SK-N-MC (cell line): ENCODE measurements at regions not wholly inside any gene's neighbourhood (a gene's known extent, or its start where the extent isn't known, plus 50 kb on each side); places are given as distances from the start of the nearest gene placed in this dataset.
"Not testable (repeated sequence)": the region's sequence is repeated elsewhere in the genome, so short reads cannot be mapped to it uniquely, and the experiment has no call there.

Experiments used
- DNase-seq: peaks from one replicate; pipeline ENCODE4 v3.0.0-alpha.2; 2011; ENCODE audit warnings: low read depth, low spot score
- H3K27ac ChIP-seq: fragments of 200-600 bp; sonication (generic); 2 replicates; pipeline ENCODE4 v1.5.1; 2016; ENCODE audit warnings: mixed run types
- H3K36me3 ChIP-seq: fragments of 200-600 bp; sonication (generic); 2 replicates; pipeline ENCODE4 v1.6.1; 2017; ENCODE audit warnings: antibody characterized with exemption, low read length, mixed read lengths; ENCODE audit not compliant: insufficient read depth
- H3K4me3 ChIP-seq: fragments of 200-600 bp; sonication (generic); 2 replicates; pipeline ENCODE4 v1.5.1; 2016
- H3K9ac ChIP-seq: fragments of 200-600 bp; sonication (generic); 2 replicates; pipeline ENCODE4 v1.8.0; 2017; ENCODE audit warnings: mixed run types, mixed read lengths; ENCODE audit not compliant: insufficient read length
- H3K9me3 ChIP-seq: fragments of 200-600 bp; sonication (generic); 2 replicates; pipeline ENCODE4 v1.6.1; 2017; ENCODE audit warnings: low read depth, mild to moderate bottlenecking, antibody characterized with exemption, low read length, moderate library complexity, mixed read lengths
- EZH2 ChIP-seq: fragments of 200-600 bp; sonication (generic); IDR thresholded peaks from one replicate; pipeline ENCODE4 v1.6.1; 2017; ENCODE audit warnings: antibody characterized with exemption
- FOXP2 ChIP-seq: optimal IDR thresholded peaks from 2 replicates; pipeline ENCODE3; 2011; ENCODE audit warnings: mild to moderate bottlenecking, moderate library complexity; ENCODE audit not compliant: insufficient read depth; ENCODE audit errors: extremely low read length, control extremely low read depth
- POLR2AphosphoS5 ChIP-seq: IDR thresholded peaks from 2 replicates; pipeline ENCODE4 v1.6.1; 2012; ENCODE audit warnings: mild to moderate bottlenecking, low read depth, low read length, borderline replicate concordance

- H3K27ac ChIP-seq, result no peak overlapping the region
- H3K9me3 ChIP-seq, result no peaks in the 10 kb centered on the region
- H3K4me3 ChIP-seq, result no peak overlapping the region
- H3K36me3 ChIP-seq, result no peaks in the 10 kb centered on the region
- H3K9ac ChIP-seq, result no peak overlapping the region
- TF ChIP-seq EZH2 (no peak), FOXP2 (no peak), POLR2AphosphoS5 (no peak)
- no peak for DNase-seq
These were observed 86.7 kb upstream of the PAM start for GRCh38 chr5:102668220-102668932.

- no peak for DNase-seq
- Histone ChIP-seq H3K9ac (no peak overlapping the region), H3K27ac (no peak overlapping the region), H3K9me3 (no peaks in the 10 kb centered on the region), H3K36me3 (no peaks in the 10 kb centered on the region), H3K4me3 (no peak overlapping the region)
- TF ChIP-seq FOXP2, result no peak
These were observed 84.8 kb upstream of the PAM start for GRCh38 chr5:102670224-102670836.

GRCh38 chr5:102671033-102671734 lies 83.9 kb upstream of the PAM start:
- not testable (repeated sequence) for H3K9me3 ChIP-seq, H3K27ac ChIP-seq, DNase-seq, H3K4me3 ChIP-seq, H3K9ac ChIP-seq, H3K36me3 ChIP-seq

GRCh38 chr5:102678267-102679058 lies 76.6 kb upstream of the PAM start:
- no peak for DNase-seq
- no peak overlapping the region for H3K27ac ChIP-seq
- no peak overlapping the region for H3K4me3 ChIP-seq
- no peaks in the 10 kb centered on the region for H3K9me3 ChIP-seq
- no peaks in the 10 kb centered on the region for H3K36me3 ChIP-seq
- H3K9ac ChIP-seq, result no peak overlapping the region
- TF ChIP-seq EZH2, result no peak
- no peak for TF ChIP-seq POLR2AphosphoS5
- no peak for TF ChIP-seq FOXP2

- DNase-seq, result peak; percentile 30
- Histone ChIP-seq H3K9ac (no peak overlapping the region), H3K36me3 (no peaks in the 10 kb centered on the region), H3K27ac (no peak overlapping the region), H3K4me3 (no peak overlapping the region), H3K9me3 (no peaks in the 10 kb centered on the region)
- no peak for TF ChIP-seq EZH2
- TF ChIP-seq POLR2AphosphoS5, result no peak
- no peak for TF ChIP-seq FOXP2
These were observed 73.6 kb upstream of the PAM start for GRCh38 chr5:102681403-102681983.

GRCh38 chr5:102682101-102682647 lies 72.9 kb upstream of the PAM start:
- TF ChIP-seq FOXP2, result no peak
- no peak for TF ChIP-seq EZH2
- no peak for TF ChIP-seq POLR2AphosphoS5
- Histone ChIP-seq H3K36me3 (no peaks in the 10 kb centered on the region), H3K27ac (no peak overlapping the region), H3K9ac (no peak overlapping the region), H3K4me3 (no peak overlapping the region), H3K9me3 (no peaks in the 10 kb centered on the region)
- no peak for DNase-seq

GRCh38 chr5:102688076-102688475 lies 67.0 kb upstream of the PAM start:
- H3K27ac ChIP-seq, H3K9me3 ChIP-seq, H3K4me3 ChIP-seq, H3K9ac ChIP-seq, H3K36me3 ChIP-seq, DNase-seq: not testable (repeated sequence)

GRCh38 chr5:102688581-102689342 lies 66.3 kb upstream of the PAM start:
- DNase-seq, H3K27ac ChIP-seq, H3K36me3 ChIP-seq, H3K9ac ChIP-seq, H3K9me3 ChIP-seq, H3K4me3 ChIP-seq: not testable (repeated sequence)
